Renal cortical epithelial cell (primary cell): ENCODE measurements at regions not wholly inside any gene's neighbourhood (a gene's known extent, or its start where the extent isn't known, plus 50 kb on each side); places are given as distances from the start of the nearest gene placed in this dataset.
"Not testable (repeated sequence)": the region's sequence is repeated elsewhere in the genome, so short reads cannot be mapped to it uniquely, and the experiment has no call there.

ENCODE experiments used
- DNase-seq: peaks from one replicate; pipeline ENCODE4 v3.0.0-alpha.2; 2011; ENCODE audit warnings: low read depth

DNA sequence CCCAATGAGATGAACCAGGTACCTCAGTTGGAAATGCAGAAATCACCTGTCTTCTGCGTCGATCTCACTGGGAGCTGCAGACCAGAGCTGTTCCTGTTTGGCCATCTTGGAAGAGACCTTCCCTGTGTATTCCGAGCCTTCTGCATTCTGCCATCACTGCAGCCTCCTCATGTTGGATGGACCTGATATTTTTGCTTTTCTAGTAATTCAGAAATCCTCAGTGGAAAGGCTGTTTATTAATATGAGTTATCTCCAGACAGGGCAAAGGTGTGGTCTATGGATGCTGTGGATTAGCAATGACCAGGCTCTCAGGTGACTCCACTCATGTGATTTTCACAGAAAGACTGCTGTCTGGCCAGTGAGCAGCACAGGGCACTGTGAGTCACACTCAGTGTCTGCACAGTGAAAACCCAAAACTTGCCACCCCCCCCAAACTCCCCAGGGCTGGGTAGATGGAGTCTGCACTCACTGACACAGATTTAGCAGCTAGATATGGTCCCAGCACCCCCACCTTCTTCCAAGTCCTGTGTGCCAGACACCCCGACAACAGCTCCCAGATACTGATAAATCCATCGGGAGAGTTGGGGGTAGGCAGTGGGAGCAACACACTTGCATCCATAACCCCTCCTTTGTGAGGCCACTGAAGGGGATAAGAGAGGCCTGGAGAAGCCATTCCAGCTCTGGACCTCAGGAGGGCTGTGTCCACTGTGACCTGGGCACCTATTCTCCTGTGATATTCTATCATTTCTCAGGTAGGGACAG lies 75.2 kb upstream of the TOP3B start:
- no peak for DNase-seq

DNA sequence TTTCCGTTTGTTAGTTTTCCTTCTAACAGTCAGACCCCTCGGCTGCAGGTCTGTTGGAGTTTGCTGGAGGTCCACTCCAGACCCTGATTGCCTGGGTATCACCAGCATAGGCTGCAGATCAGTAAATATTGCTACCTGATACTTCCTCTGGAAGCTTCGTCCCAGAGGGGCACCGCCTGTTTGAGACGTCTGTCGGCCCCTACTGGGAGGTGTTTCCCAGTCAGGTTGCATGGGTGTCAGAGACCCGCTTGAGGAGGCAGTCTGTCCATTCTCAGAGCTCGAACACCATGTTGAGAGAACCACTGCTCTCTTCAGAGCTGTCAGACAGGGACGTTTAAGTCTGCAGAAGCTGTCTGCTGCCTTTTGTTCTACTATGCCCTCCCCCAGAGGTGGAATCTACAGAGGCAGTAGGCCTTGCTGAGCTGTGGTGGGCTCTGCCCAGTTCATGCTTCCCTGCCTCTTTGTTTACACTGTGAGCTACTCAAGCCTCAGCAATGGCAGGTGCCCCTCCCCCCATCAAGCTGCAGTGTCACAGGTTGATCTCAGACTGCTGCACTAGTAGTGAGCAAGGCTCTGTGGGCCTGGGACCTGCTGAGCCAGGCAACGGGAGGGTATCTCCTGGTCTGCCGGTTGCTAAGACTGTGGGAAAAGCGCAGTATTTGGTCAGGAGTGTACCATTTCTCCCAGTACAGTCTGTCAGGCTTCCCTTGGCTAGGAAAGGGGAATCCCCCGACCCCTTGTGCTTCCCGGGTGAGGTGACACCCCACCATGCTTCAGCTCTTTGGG lies 74.4 kb upstream of the TOP3B start:
- not testable (repeated sequence) for DNase-seq

DNA sequence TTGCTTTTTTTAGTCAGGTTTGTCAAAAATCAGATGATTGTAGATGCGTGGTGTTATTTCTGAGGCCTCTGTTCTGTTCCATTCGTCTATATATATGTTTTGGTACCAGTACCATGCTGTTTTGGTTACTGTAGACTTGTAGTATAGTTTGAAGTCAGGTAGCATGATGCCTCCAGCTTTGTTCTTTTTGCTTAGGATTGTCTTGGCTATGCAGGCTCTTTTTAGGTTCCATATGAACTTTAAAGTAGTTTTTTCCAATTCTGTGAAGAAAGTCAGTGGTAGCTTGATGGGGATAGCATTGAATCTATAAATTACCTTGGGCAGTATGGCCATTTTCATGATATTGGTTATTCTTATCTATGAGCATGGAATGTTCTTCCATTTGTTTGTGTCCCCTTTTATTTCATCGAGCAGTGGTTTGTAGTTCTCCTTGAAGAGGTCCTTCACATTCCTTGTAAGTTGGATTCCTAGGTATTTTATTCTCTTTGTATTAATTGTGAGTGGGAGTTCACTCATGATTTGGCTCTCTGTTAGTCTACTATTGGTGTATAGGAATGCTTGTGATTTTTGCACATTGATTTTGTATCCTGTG lies 70.1 kb upstream of the TOP3B start:
- DNase-seq: not testable (repeated sequence)

DNA sequence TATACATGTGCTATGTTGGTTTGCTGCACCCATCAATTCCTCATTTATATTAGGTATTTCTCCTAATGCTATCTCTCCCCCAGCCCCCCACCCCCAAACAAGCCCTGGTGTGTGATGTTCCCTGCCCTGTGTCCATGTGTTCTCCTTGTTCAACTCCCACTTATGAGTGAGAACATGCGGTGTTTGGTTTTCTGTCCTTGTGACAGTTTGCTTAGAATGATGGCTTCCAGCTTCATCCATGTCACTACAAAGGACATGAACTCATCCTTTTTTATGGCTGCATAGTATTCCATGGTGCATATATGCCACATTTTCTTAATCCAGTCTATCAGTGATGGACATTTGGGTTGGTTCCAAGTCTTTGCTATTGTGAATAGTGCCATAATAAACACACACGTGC lies 68.4 kb upstream of the TOP3B start:
- not testable (repeated sequence) for DNase-seq

DNA sequence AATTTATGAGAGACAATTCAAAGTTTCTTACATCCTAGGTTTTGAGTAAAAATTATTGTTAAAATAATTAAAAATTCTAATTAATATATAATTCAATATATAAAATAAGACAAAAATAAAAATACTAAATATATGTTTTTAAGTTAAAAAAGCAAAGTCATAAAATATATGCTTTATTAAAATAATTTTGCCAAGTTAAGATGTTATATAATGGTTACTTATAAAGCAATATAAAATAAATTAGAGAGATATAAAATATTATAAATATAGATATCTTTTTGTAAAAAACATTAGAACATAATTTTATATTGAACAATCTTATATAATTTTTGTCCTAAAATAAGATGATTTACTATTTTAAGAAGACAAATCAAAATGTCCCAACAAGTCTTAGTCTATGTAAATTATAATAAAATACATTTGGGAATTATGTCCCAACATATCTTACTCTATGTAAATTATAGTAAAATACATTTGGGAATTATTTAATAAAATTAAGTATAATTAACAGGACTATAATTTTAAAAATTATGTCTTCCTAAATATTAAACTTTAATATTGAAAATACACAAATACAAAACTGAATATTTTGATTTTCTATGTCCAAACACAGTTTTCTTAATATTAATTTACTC lies 67.7 kb upstream of the TOP3B start:
- DNase-seq: no peak

DNA sequence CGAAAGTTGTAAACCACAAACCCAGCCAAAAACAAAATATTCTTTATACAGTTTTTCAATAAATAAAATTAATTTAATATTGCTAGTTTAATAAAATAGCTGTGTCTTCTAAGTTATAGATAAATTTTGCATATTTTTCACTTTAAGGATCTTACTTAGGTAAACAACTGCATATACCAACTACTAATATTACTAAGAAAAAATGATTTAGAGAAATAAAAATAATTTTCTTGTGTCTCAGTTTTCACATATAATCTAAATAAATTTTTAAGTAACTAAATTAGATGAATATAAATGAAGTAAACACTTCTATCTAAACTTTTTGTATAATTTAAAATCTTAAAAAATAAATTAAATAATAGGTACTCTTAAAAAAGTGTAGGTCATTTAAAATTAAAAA lies 67.1 kb upstream of the TOP3B start:
- DNase-seq: no peak

DNA sequence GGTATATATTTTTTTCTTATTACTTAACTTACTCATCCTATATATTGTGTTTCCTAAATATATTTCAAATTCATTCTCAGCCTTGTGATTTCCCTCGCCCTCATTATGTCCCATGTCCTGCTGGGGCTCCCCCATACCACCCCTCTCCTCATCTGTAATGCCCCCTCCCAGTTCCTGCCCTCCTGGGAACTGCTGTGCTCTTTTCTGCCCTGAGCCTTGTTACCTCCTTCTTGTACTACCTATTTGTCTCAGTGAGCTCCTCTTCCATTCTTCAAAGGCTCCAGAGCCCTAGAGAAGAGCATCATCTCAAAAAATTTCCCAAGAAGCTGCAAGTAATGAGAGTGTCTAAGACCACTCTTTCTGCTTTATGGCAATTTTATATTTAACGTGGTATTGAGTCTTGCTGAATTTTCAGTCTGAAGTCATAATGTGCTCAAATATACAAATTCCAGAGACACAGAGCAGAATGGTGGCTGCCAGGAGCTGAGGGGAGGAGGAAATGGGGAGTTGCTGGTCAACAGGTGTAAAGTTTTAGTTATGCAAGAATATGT lies 66.5 kb upstream of the TOP3B start:
- DNase-seq: no peak

DNA sequence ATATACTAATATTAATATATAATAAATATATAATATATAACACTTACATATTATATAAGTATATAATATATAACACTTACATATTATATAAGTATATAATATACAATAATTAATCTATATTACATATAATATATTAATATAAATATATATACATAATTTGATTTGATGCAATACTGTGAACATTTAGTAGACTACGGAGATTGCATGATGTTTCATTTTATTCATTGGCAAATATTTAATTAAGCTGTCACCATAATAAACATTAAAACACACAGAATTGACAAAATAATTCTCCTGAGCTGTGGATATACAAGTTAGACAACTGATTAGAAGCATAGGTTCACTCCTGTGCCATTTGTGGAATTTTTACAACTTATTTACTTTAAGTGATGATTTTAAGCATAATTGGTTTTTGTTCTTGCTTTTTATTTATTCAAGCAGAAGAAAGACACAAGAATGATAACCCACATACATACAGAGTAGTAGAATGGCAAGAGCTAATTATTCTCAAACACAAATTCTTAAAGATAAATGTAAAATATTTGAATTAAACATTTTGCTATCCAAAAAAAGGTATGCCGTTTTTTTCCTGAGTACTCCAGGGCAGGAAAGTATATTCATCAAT lies 65.8 kb upstream of the TOP3B start:
- no peak for DNase-seq

DNA sequence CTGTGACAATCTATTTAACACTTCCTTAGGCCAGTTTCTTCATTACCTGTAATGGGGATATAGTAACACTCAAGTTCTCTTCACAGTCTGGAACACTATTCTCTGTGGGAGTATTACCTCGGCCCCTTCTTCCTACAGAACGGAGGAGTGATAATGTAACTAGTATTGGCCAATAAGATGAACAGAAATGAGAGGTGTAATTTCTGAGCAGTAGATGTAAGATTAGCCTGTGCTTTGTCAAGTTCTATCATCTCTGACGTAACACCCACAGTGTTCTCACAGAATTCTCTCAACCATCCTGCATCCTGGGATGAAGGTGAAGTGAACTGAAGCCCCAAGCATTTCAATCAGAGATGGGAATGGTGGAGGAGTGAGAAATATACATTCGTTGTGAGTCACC lies 65.2 kb upstream of the TOP3B start:
- DNase-seq: no peak

DNA sequence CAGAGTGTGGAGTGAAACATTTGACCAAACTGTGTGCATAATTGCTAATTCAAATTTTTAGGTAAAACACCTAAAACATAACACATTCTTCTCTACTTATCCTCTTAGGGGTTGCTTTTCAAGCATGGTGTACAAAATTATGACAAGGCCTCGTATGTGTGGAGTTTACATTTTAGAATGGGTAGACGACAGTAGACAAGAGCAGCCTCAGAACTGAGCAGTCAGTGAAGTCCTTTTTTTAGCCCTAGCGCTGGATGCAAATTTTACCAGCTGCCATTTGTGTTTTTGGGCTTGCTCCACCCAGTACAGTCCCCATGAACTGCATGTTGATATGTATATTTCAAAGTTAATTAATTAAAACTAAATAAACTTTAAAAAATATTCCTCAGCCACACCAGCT lies 64.7 kb upstream of the TOP3B start:
- no peak for DNase-seq

DNA sequence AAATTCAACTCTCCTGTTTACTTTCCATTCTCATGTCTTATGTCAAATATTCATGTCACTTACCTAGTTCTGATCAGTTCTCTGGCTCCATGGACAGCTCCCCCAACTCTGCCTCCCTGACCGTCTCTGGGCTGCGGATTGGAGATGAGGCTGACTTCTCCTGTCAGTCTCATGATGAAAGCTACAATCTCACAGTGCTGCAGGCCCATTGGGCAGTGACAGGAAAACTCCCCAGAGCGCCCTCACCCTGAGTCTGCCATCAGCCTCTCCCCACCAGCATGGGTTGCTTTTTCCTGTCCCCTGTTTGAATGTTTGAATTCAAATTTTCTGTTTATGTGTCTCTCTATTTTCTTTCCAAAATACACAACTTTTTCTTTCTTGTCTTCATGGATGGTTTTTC lies 63.8 kb upstream of the TOP3B start:
- no peak for DNase-seq

DNA sequence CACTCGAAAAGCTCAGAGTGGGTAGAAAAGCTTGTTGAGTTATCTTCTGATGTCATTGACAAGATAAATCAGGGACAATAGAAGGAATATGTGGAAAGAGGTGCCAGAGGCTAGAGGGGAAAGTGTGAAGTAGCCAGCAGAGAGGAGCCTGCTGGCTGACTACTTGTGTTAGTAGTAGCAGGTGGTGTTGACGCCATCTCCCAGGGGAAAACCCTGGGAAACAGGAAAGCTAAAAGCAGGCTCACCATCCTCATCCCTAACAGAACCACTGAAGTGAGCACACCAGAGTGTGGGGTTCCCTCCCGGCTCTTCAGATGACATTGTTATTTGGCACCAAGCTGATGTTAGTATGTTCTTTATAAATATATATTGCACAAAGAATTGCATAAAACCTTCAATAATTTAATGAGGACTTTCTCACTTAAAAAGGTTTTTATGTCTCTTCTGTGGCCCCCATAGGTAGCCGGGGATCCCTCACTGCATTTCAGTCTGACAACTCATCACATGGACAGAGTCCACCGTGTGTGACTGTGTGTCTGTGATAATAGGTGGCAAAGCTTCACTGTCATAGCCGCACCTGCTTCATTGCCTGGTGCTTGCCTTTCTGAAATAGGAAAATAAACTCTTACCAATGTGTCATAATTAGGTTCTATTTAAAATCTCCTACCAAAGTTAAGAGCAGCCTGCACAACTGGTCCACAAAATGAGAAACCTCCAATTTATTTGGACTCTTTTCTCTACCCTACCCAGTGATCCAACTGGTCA lies 63.2 kb upstream of the TOP3B start:
- no peak for DNase-seq

DNA sequence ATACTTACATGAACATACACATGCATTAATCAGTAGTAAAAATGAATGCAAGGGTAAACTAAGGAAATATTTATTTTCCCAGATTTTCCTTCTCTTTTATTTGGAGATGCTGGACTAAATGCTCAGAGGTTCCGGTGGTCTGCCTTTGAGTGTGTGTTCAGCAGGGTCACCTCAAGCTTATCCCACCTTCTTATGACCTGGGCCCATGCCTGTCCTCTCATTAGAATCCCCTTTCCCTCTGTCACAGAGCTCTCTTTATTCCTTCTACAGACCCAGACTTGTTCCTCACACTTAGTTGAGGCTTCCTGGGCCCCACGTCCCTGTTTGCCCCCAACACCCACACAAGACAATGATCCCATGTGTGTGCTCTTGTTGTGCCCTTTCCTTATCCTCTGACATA lies 61.6 kb upstream of the TOP3B start:
- no peak for DNase-seq

DNA sequence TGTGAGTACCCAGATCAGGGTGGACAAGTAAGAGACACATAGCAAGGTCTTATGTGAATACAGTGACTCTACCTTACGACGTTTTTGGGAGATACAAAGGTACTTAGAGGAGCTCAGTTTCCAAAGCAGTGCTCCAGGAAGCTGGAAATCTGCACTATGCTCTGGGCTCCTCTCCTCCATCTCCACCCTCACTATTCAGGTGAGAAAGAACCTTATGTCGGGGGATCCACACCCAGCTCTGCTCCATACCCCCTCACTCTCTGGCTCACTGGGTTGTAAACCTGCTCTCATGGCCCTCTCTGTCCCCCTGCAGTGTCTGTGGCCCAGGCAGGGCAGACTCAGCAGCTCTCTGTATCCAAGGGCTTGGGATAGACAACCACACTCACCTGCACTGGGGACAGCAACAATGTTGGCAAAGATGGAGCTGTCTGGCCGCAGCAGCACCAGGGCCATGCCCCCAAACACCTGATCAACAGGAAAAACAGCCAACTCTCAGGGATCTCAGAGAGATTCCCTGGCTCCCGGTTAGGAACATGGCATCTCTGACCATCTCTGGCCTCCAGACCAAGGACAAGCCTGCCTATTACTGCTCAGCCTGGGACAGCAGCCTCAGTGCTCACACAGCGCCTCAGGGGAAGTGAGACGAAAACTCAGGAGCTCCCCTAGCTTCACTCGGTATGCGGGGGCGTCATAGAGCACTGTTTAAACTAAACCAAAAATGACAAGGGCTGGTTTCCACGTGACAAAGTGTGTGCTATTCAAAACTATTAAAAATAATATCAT lies 60.9 kb upstream of the TOP3B start:
- DNase-seq: no peak

DNA sequence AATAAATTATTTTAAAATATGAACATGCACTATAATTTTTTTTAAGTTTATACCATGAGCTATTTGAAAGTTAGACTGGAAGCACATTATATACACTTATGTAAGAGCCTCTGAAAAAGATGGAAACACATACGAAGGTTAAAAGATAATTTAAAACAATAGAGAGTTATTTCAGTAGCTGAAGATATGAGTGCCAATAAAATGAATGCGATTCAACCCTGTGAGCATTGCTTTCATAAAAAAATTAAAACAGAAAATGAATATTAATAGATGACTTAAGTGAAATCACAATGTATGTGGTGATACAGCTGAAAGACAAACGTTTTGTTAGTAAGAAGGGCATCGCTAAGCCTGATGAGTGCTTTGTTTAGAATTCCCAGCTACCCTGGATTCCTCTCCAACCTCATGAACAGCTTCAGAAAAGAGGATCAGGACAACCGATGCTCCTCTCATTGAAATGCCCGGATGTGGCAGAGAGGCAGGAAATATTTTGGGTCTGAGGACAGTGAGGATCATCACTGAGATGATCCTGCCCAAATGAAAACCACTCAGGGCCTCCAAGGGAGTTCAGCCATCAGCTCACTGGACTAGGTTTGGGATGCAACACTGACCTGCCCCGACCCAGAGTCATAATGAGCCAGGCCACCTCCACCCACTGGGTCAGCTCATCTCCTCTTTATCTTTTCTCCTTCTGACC lies 60.2 kb upstream of the TOP3B start:
- no peak for DNase-seq

DNA sequence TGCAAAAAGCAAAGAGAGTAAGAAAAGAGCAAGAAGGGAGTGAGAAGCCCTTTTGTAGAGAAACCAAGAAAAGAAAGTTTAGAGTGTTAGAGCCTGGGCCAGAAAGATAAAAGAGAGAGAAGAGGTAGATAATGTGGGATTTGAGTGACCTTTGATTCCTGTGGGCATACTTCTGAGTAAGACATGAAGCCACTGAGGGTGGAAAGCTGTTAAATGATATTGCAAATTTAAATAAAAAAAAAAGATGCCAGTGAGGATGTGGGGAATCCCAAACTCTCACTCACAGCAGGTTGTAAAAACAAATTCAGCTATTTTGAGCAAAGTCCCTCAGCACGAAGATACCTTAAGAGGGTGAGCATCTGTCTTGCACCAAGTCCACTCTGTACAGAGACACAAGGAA lies 59.4 kb upstream of the TOP3B start:
- DNase-seq: no peak

DNA sequence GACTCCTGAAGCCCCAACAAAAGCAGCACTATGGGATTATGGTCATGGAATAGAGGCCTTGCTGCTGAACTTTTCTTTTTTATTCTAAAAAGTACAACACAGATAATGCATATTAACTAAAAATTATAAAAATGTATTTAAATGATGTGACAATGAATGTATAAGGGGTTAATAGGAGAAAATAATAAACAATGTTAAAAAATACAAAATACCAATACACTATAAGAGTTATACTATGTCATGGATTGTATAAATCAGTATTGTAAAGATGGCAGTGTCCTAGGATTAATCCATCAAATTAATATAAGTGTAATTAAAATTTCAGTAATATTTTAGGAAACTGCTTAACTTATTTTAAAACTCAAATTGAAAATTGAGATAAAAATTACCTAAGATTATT lies 58.3 kb upstream of the TOP3B start:
- no peak for DNase-seq

DNA sequence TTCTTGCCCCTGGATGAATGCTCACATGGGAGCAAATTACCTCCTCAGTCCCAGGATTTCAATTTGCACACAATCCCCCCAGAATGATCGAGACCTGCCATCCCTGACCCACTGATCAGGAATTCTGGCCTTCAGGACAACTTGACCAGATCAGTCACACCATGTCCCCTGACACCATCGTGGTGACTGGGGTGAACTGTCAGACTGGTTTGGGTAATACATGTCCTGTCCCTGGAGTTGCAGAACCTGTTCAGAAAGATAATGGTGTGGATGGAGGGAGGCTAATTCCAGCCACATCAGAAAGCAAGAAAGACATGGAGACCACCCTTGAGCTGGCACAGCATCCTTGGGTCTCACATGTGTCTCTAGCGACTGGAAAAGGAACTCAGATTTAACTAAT lies 57.9 kb upstream of the TOP3B start:
- DNase-seq: no peak

DNA sequence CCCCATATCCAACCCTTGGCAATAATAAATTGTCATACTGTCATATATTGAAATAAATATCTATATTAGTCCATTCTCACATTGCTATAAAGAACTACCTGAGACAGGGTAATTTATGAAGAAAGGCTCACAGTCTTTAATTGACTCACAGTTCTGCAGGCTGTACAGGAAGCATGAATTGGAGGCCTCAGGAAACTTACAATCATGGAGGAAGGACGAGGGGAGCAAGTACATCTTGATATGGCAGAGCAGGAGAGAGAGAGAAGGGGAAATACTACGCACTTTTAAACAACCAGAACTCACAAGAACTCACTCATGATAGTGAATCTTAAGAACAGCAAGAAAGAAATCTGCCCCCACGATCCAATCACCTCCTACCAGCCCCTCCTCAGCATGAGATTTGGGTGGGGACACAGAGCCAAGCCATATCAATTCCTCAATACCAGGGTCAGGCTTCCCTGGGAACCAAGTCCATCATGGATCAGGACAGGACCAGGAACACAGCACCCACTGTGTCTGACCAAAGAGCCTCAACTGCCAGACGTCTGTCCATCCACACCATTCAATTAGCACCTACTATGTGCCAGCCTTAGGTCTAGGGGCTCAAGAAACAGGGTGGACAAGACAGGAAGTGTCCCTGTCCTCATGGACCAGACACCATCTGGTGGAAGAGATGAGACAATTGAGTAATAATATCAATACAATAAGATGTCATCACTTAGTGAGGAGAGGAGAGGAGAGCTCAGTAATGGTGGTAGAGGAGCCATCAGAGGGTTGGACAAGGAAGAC lies 56.9 kb upstream of the TOP3B start:
- DNase-seq: no peak
